T-helper 2 cell (primary cell): ENCODE measurements at regions not wholly inside any gene's neighbourhood (a gene's known extent, or its start where the extent isn't known, plus 50 kb on each side); places are given as distances from the start of the nearest gene placed in this dataset.
"Not testable (repeated sequence)": the region's sequence is repeated elsewhere in the genome, so short reads cannot be mapped to it uniquely, and the experiment has no call there.

Experiments
- DNase-seq, 5 experiments: peaks; one replicate each; pipeline versions ENCODE4 v3.0.0 to v3.0.0-alpha.2; 2012 to 2022

- peak in 1 of 5 experiments; percentile 41 for DNase-seq
These were observed 247.9 kb upstream of the BTG1 start for GRCh38 chr12:92393504-92393903.

GRCh38 chr12:92391726-92392125, 246.1 kb upstream of the BTG1 start:
- not testable (repeated sequence) for DNase-seq

DNA sequence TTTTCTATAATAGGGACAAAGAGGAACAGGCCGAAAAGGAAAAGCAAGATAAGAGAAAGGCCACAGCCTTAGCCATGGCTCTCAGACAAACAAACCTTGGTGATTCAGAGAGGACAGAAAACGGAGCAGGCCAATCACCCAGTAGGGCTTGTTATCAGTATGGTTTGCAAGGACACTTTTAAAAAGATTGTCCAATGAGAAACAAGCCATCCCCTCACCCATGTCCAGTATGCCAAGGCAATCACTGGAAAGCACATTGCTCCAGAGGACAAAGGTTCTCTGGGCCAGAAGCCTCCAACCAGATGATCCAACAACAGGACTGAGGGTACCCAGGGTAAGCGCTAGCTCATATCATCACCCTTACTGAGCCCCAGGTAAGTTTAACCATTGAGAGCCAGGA, 243.8 kb upstream of the BTG1 start:
- no peak for DNase-seq

- no peak for DNase-seq
These were observed 239.7 kb upstream of the BTG1 start for GRCh38 chr12:92385296-92385695.

DNA sequence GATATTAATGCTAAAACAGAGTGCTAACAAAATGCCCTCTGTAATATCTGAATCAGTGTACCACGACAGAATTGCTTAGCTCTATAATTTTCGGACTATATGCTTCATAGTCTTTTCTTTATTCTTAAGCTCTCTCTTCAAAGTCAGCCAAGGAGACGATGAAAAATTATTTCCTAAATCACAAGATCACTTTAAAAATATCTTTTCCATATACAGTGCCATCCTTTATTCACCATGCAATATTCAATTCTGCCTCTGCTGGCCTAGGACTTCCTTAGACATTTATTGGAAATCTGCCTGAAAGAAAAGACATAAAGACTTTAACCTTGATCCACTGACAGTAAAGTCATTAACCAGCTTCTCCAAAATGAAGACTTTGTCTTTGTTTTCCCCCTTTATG, 238.9 kb upstream of the BTG1 start:
- no peak for DNase-seq

- peak in 1 of 5 experiments; percentile 49 for DNase-seq
These were observed 236.8 kb upstream of the BTG1 start for GRCh38 chr12:92382383-92382878.

DNA sequence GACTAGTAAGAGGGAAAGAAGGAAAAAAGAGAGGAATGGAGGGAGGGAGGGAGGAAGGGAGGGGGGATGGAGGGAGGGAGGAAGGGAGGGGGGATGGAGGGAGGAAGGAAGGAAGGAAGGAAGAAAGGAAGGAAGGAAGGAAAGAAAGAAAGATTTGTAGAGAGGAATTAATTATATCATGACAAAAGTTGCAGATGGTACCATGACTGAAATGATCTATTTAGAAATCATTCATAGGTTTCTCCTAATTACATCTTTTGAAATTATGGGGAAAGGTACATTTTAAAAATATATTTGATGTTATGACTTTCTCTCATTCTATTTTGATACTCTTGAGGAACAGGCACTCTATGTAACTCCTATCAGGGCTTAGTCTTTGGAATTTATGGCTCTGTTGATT, 236.2 kb upstream of the BTG1 start:
- no peak for DNase-seq

DNA sequence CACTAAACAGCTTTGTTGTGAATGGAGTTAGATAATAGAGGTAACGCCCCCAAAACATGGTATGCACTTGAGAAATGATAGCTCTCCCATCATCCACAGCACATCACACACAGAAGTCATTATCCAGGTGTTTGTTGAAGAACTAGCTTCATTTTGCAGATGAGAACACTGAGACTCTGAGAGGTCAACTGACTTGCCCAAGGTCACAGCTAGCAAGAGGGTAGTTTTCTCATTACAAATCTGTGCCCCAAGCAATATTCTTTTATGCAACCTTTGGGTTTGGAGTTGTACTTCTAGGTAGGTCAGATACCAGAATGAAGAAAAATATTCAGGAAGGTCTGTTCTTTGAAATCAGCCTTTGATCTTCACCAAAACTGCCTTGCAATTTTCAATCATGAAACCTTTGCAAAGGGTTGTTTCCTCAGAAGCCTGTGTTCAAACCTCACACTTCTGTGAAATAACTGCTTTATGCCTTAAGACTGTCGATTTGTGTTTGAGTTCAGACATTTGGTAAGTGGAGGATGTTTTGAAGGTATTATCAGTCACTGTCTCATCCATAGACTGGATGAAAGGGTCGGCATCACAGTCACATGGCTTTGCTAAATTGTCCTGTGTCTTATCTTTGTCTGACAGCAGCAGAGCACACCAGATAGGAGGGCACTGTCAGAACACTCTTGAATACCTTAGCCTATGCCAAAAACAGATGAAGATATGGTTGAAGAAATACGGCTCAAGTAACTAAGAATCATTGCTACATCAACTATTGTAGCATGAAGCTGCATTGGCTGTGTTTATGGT, 233.2 kb upstream of the BTG1 start:
- DNase-seq = peak in 1 of 5 experiments; percentile 82

GRCh38 chr12:92375504-92375903, 229.9 kb upstream of the BTG1 start:
- DNase-seq = not testable (repeated sequence)

DNA sequence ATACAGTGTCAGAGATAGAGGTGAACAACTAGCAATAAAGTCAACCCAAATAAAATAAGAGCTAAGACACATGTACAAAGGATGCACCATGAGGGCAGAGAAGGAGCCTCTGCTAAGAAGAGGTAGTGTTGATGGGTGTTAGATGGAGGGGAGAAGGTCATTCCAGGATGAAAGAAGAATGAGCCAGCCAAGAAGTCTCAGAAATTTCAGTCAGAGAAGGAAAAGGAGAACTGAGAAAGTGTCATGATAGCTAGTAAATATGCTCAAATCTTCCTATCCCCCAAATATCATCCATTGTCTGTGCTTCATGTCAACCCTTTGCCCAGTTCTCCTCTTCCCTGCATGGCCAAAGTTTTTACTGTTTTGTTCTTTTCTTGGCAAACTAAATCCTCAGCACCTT, 225.2 kb upstream of the BTG1 start:
- no peak for DNase-seq

DNA sequence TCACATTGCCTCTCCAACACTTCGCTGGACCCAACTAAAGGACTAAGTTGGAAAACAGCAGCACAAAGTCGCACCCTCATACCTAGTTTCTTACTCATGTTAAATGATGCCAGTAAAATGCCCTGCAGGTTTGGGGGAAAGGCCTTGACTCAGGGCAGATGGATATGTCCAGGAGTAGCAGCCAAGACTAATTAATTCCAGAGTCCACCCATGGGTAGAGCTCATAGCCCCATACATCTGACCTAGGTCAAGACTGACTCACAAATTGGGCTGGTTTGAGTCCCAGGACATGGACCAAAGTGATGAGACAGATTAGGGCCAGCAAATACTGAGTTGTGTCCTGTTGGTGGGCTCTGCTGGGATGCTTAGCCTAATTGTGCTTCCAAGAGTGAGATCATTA, 224.0 kb upstream of the BTG1 start:
- no peak for DNase-seq

GRCh38 chr12:92369056-92369455, 223.4 kb upstream of the BTG1 start:
- DNase-seq = no peak

DNA sequence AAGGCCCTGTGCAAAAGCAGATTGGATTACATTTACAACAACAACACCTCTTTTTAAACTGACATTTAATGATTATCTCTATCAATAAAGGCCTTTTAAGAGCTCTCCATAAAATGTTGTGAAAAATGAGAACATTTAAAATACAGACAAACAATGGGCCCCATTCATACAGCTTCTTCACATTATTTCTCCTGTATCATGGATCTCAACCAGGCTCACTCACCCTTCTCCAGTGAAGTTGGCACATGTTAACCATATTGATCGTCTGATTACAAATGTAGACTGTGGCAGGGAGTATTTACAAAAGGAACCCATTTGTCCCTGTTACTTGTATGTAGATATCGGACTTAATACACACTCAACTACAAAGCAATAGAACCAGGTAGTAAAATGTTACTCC, 220.2 kb upstream of the BTG1 start:
- no peak for DNase-seq

- DNase-seq = no peak
These were observed 219.7 kb upstream of the BTG1 start for GRCh38 chr12:92365333-92365732.

DNA sequence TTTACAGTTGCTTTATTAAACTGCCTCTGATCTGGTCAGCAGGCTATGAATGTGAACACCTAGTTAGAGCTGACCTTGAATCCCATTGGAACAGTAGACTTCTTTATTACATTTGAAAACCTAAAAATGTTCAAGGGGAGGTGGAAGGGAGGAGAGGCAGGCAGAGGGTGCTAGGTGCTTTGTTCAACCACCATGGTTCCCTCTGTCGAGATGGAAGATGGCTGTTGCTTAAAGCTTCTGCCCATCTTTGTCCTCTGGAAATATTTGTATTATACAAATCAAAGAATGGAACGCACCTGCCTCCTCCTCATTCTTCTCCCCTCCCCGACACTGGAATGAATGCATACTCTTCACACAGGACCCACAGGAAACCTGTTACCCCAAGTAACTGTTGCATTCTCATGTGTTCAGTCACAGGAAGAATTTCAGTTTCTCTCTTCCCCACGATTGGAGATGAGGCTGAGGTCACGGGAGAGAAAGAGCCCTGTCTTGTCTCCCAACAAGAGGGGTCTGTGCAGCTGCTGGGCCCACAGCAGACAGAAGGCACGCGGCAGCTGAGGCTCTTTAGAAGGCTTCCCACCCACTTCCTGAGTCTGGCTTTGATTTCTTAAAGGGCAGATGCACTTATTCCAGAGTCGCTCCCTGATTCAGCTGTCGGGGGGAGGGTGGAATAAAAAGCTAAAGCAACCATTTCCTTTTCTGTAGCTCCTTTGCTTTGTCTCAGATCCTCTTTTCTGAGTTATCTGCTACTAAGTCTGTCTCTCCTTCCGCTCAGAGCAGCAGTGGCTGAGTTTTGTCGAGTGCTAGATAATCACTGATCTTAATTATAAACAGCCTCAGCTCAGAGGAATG, 217.9 kb upstream of the BTG1 start:
- DNase-seq = peak in 3 of 5 experiments; percentile 34 to 82 (median 44)

DNA sequence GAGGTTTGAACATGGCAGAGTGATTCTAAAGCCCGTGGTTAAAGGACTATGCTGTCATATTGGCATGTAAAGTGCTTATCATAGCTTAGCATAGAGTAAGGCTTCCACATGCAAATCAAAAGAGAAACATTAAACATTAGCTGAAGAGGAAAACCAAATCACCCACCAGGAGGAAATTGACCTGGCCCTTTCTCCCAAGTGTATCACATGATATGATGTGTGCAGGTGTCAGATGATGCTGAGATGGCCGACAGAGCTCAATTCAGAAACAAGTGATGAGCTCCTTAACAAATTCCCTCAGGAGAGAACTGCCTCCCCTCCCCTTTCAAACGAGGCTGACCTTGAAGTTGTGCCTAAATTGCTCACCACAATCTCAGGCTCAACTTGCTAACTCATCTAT, 217.1 kb upstream of the BTG1 start:
- peak in 2 of 5 experiments; percentile 10 to 72 for DNase-seq

DNA sequence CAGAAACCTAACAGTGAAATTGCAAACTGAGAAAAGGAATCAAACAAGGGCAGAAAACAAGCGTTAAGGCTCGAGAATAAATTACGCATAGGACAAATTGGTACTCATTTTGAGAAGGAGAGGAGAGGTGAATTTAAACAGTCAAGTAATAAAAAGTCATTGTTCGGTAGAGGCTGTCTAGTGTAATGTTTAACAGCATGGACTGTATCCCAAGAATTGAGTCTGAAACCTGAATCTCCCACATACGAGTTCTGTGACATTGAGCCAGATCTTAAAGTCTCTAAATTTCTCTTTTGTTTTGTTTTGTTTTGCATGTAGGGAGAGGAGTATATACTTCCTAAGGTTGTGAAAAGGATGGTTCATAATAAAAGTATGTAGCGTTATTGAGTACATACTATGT, 216.5 kb upstream of the BTG1 start:
- DNase-seq = no peak

GRCh38 chr12:92360543-92360942, 214.9 kb upstream of the BTG1 start:
- DNase-seq = peak in 2 of 5 experiments; percentile 57 to 83

- DNase-seq = no peak
These were observed 214.0 kb upstream of the BTG1 start for GRCh38 chr12:92359581-92360209.

DNA sequence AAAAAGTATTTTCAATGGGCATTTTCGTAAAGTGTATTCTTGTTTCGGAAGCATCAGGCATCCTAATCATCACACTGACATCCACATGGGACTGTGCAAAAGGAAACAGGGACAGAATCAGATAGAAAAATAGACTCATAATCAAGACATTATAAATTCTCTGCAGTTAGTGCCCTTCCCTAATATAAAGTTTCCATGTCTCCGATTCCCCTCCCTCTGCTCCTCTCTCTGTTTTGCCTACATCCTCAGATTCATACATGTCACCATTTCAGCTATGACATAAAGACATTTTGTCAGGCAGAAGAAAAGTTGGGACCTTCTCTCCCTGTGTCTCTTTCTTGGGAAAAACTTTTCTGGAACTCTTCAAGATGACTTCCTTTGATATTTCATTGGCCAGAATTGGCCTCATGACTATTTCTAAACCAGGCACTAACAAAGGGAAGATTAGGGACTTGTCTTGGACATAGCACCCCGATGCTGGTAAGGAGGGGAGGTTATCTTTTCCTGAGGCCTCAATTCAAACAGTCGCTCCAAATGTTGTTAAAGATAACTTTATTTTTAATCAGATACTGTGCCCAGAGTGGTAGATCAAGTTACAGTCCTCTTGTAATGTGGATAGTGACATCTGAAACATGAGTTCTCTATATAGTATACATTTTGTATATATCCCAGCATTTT, 212.1 kb upstream of the BTG1 start:
- no peak for DNase-seq

GRCh38 chr12:92356425-92356824, 210.8 kb upstream of the BTG1 start:
- peak in 1 of 5 experiments; percentile 45 for DNase-seq

DNA sequence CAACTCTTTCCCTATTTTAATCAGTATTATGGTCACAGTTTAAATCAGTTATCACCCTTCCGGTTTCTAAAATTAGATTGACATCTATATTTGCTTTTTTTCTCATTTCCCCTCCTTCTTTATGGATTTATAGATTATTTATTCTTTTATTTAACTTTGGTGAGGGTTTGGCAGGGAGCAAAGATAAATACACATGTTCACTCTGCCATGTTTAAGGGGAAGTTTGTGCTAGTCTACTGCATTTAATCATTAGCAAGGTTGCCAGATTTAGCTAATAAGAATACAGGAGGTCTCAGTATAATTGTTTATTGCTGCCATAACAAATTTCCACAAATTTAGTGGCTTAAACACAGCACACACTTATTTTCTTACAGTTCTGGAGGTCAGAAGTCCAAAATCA, 204.0 kb upstream of the BTG1 start:
- DNase-seq = no peak

DNA sequence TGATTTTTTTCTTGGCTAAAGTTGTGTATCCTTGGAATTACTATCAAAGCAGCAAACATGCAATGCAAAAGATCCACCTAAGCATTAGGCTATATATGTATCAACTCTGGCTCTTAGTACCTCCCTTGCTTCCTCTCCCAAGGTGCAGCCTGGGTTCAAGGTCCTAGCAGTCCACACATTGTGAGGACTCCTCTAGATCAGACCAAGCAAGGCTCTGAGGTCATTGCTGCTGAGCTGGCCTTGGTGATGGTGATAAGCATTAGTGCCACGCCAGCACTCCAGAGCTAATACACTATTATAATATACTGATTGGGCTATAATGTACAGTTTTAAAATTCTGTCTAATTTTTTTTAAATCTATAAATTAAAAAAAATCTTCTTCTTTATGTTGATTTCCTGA, 196.9 kb upstream of the BTG1 start:
- no peak for DNase-seq
